ENCODE measurements at regions not wholly inside any gene's neighbourhood (a gene's known extent, or its start where the extent isn't known, plus 50 kb on each side); places are given as distances from the start of the nearest gene placed in this dataset.

DNA sequence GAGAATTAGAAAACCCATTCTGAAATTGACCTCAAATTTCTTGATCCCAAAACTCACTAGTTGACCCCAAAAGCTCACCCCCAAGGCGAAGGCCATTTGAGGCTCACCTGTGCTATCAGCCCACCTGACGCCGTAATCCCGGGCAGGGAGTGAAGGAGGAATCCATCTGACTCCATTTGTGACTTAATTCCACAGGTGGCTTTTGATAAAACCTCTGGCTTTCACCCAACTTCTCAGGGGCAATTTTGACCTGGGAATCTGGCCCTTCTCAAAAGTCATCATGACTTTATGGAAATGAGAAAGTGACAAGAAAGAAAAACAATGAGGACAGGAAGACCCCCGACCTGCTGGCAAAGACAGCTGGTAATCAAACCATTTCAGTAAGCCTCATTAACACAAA lies 86.9 kb upstream of the SALL3 start:
- DNase-seq (ENCODE audit: insufficient read length, low spot score) (no peak), FAIRE-seq (no peak)

DNA sequence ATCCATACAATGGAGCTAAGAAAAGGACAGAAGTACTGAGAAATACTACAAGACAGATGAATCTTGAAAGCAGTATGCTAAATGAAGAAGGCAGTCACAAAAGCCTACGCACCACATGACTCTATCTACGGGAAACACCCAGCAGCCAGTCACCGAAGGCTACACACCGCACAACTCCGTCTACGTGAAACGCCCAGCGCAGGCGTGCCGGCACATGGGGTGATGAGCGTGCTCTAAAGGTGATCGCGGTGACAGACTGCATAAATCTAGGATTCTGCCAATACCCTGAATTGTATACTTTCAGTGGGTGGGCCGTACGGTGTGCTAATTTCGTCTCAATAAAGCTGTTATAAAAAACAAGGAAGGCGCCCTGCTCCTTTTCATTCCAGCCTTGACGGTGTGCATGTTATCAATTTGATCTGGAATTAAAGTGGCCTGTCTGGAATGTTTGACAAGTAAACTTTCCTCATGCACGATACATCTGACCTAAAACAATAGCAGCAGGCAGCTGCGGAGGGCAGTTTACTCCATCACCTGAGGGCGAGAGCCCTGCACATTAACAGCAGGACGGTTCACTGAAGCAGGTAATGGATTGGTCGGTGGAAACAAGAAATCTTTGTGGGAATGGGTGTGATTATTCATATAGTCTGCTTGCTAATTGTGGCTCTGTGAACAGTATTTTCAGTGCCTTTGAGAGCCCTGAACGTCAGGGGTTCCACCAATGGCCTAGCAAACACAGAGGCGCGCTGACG lies 86.2 kb upstream of the SALL3 start:
- DNase-seq (ENCODE audit: insufficient read length, low spot score) (no peak), FAIRE-seq (no peak)

DNA sequence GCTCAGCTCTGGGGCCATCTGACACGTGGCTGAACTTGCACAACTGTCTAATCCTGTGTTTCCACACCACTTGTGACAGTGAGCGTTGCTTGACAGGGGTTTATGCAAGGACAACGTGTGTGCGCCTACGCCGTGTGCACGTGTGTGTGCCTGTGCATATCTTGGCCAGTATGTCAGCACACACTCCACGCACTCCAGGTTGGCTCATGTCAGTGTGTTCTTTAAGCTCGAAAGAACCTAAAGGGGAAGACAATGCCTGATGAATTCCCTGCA lies 85.6 kb upstream of the SALL3 start:
- DNase-seq (ENCODE audit: insufficient read length, low spot score) (no peak), FAIRE-seq (no peak)

DNA sequence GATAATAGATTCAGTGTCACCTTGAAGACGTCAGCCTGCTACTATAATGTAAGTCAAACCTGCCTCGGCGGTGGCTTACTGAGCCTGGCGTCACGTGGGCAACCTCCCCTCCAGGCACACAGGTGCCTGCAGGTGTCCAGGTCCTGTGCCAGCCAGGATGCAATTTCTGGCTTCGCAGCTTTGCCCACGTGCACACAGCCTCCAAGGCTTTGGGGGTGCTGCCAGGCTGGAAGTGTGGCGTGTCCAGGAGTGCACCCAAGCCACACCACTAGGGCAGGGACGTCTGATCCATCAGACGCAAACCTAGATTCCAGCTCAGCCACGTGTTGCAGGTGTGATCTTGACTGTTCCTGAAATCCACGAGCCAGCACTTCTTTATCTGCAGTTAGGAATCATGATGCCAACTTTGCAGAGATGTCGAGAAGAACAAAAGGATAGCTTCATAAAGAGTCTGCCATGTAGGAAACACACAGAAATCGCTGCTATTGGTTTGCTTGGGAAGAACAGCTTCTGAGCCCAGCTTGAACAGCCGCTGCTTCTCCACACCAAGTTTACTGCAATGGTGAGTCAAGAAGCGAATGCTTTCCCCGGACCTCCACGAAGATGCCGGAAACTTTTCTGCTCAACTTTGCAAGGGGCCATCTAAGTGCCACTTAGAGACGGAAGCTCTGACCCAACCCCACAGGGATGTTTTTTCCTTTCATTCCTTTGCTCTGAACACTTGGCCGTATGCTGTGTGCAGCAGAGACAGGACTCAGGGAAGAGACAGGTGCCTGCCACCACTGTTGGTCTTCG lies 84.2 kb upstream of the SALL3 start:
- no peak for DNase-seq (ENCODE audit: insufficient read length, low spot score)
- no peak for FAIRE-seq

DNA sequence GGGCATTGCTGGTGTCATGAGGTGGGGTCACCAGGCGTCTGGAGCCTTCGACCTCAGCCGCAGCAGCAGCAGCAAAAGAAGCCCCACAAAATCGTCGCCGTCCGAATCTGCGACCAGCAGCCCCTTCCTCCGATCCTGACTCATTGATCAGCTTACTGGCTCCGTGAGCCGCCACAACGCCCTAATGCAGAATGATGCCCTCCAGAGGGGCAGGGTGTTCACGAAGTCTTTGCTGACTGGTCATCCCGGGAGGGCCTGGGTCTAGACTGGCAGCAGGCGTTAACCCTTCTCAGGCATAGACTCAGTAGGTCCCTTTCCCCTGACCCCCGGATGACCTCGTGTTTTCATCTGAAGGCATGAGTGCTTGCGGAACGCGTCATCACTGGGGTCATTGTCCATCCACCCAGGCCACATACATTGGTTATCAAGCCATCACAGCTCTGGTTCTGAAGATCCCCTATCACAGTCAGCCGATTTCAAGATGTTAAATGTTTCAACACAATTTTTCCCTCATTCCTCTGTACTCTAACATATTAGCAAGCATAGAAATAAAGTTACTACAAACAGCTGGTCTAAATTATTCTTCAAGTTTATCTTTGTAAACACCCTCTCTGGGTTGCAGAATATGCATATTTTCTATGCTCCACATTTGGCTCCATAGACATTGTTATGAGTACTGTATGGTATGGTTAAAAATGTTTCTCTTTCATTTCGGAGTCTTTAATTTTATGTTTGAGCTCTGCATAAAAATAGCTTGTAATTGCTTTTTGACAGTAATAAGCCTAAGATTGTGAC lies 83.3 kb upstream of the SALL3 start:
- FAIRE-seq (no peak), DNase-seq (ENCODE audit: insufficient read length, low spot score) (no peak)

DNA sequence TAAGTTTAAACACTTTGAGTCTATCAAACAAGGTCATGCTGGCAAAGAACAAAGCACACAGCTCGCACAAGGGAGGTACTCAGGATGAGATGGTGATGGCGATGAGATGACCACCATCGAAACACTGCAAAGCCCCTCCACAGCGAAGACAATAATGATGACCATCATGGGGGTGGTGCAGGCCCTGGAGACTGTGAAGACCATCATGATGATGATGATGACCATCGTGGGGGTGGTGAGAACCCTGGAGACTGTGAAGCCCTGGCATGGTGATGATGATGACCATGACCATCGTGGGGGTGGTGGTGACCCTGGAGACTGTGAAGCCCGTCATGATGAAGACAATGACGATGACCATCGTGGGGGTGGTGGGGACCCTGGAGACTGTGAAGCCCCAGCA lies 81.6 kb upstream of the SALL3 start:
- FAIRE-seq = no peak

DNA sequence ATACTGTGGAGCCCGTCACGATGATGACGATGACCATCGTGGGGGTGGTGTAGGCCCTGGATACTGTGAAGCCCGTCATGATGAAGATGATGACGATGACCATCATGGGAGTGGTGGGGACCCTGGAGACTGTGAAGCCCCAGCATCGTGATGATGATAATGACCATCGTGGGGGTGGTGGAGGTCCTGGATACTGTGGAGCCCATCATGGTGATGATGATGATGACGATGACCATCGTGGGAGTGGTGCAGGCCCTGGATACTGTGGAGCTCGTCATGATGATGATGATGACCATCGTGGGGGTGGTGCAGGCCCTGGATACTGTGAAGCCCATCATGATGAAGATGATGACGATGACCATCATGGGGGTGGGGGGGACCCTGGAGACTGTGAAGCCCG lies 81.0 kb upstream of the SALL3 start:
- FAIRE-seq = no peak
- no peak for DNase-seq (ENCODE audit: insufficient read length, low spot score)

More for the DNA sequence above, 81.6 kb upstream of the SALL3 start:
- DNase-seq (ENCODE audit: insufficient read length, low spot score) = no peak

DNA sequence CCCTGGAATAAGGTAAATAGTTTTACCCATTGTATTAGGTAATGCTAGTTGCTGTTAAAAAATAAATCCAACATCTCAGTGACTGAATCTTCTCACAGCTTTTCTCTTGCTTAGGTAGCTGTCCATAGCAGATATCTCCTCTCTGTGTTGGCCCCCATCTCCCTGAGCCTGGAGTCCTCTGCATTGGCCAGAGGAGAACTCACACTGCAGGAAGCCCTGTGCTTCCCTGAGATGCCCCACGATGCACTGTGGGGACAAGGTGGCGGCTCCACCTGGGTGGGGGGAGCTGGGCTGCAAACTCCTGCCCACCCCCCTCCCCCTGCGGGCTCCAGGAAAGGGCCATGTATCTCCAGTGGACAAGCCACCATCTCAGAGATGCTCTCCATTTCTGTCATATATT lies 80.4 kb upstream of the SALL3 start:
- DNase-seq (ENCODE audit: insufficient read length, low spot score) (no peak), FAIRE-seq (no peak)

DNA sequence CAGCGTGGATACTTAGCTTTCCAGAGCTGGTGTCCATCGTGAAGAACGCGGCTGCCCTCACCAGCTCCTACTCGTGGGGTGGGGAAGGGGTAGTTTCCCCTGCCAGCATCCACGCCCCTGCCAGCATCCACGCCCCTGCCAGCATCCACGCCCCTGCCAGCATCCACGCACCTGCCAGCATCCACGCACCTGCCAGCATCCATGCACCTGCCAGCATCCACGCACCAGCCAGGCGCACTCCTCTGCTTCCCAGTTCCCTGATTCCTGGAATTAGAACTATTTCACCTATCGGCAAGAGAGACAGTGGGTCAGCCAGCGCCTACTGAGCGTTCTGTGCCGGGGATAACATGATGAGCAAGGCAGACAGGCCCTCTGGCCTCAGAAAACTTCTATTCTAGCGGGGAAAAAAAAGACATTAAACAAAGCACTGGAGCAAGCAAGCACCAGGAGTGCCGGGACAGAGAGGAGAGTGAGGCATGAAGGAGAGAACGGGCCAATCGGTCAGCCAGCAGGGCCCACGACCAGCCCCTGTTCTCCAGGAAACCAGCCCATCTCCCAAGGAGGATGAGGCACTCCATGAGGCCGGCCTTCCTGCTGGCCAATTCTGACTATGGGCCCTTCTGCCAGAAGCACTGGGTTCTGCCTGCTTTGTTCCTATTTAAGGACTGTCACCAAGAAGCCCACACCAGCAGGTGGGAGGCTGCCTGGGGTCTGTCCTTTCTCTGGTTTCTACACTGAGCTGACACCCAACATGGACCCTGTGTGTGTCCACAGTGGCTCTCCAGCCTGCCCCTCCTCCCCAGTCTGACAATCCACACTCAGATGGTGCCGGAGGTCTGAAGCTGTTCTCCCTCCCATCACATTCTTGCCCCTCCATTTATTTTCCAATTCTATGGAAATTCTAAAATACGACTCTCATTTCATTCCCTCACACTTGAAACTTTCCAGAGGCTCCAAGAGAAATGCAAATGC lies 78.4 kb upstream of the SALL3 start:
- DNase-seq (ENCODE audit: insufficient read length, low spot score) = no peak
- no peak for FAIRE-seq

DNA sequence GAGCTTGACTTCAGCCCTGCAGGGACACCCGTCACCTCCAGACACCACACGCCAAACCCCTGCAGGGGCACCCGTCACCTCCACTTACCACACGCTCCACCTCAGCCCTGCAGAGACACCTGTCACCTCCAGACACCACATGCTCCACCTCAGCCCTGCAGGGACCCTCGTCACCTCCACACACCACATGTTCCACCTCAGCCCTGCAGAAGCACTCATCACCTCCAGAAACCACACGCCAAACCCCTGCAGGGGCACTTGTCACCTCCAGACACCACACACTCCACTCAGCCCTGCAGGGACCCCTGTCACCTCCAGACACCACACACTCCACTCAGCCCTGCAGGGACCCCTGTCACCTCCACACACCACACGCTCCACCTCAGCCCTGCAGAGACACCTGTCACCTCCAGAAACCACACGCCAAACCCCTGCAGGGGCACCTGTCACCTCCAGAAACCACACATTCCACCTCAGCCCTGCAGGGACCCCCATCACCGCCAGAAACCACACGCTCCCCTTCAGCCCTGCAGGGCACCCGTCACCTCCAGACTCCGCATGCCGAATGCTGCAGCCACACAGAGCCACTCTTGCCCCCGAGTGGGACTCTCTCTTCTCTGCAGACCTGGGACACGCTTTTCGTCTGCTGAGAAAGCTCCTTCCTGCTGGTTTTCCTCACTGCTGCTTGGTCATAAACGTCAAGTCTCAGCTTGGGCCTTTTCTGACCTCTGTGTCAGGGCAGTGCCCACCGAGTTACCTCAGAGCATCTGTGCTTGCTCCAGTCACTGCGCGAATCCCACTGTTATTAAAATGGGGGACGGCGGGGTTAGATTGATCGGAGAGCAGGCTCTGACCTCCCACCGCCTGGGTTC lies 77.5 kb upstream of the SALL3 start:
- FAIRE-seq (no peak), DNase-seq (ENCODE audit: insufficient read length, low spot score) (no peak)

DNA sequence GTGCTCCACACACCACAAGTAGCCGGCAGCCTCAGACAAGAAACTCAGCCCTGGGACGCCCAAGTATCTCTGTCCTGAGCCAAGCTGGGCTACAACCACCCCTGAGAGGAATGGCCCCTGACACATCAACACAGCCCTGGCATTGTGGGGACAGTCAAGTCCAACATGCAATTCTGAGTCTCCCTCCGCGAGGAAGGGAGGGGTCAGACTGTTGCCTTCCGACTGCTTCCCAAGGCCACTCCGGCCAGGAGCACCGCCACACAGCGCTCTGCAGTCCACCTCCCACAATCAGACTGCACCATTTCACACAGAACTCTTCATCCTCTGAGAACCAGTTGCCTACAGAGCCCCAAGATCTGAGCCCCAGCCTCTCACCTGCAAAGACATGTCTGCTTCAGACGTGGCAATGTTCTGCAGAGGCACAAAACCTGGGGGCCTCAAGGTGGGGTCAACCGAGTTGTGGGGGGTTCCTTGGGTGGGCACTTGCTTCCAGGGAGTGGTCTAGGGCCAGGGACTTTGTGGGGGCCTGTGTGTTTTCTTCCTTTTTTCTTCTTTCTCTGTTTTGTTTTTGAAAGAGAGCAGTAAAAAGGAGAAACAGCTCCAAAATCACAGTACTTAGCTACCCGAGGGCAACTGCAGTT lies 76.7 kb upstream of the SALL3 start:
- FAIRE-seq (no peak), DNase-seq (ENCODE audit: insufficient read length, low spot score) (no peak)

DNA sequence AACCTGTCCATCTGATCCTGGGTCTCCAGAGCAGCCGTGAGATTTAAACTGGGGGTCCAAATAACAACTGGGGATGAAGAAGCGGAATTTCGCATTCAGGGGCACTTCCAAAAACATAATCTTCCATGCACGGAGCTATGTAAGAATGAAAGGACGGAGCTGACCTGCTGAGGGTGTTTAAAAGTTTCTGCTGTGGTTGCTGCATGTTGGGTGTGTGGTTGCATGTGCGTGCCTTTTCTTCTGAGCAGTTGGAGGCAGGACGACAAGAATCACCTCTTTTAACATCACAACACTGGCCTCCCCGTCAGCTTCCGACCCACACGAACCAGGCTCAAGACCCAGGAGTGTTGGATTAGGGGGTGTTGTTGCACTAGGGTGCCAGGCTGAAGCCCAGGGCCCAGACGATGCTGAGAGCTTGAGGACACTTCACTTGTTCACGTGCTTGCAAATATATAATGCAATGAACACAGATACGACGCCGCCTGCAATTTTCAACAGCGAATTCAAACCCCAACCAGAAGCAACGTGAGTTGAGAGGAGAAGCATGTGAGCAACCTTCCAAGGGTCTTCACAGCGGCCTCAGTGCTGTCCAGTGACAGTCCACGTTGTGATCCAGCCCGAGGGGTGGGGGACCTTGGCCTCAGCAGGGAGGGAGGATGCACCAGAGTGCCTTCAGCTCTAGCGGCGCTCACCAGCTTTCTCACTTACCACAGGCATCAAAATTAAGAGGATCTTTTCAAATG lies 76.0 kb upstream of the SALL3 start:
- no peak for FAIRE-seq
- DNase-seq (ENCODE audit: insufficient read length, low spot score) = no peak

DNA sequence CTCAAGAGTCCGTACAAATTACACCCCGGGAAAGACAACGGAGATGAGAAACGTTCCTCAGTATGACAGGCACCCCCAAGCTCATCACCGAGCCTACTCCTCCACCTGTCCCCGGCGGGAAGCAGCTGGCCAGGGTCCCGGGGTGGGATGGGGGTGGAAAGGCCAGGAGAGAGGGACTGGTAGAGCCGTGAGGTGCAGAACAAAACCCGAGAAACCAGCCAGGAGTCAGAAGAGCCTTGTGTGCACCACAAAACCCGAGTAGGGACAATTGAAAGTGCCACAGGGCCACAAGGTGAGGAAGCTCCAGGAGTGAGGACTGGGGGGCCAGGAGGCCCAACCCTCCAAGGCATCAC lies 75.5 kb upstream of the SALL3 start:
- FAIRE-seq = no peak

DNA sequence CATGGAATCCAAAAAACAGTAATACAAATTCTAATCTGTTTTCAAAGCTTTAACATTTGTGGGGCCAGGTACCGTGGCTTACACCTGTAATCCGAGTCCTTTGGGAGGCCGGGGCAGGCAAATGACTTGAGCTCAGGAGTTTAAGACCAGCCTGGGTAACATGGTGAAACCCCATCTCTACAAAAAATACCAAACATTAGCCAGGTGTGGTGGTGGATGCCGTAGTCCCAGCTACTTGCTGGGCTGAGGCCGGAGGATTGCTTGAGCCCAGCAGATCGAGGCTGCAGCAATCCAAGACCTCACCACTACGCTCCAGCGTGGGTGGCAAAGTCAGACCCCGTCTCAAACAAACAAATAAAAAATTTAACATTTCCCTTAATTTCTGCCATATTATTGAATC lies 74.3 kb upstream of the SALL3 start:
- FAIRE-seq = no peak
- DNase-seq (ENCODE audit: insufficient read length, low spot score) = no peak

More for the DNA sequence above, 75.5 kb upstream of the SALL3 start:
- no peak for DNase-seq (ENCODE audit: insufficient read length, low spot score)

DNA sequence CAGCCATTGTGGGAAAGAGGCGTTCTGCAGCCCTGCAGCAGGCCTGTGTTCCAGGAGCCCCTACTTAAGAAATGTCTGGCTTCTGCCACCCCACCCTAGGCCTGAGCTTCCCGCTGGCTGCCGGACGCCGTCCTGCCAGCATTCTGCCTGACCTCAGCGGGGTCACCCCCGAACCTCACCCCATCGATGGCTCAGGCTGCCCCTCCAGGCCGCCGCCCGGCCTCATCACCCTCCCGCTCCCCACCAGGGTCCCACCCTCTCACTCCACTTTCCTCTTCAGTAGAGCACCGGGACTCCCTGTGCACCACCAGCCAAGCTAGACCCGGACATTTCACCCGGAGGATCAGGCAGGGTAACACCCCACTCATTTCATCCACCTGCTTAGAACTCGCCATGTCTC lies 73.6 kb upstream of the SALL3 start:
- DNase-seq (ENCODE audit: insufficient read length, low spot score) (no peak), FAIRE-seq (no peak)

DNA sequence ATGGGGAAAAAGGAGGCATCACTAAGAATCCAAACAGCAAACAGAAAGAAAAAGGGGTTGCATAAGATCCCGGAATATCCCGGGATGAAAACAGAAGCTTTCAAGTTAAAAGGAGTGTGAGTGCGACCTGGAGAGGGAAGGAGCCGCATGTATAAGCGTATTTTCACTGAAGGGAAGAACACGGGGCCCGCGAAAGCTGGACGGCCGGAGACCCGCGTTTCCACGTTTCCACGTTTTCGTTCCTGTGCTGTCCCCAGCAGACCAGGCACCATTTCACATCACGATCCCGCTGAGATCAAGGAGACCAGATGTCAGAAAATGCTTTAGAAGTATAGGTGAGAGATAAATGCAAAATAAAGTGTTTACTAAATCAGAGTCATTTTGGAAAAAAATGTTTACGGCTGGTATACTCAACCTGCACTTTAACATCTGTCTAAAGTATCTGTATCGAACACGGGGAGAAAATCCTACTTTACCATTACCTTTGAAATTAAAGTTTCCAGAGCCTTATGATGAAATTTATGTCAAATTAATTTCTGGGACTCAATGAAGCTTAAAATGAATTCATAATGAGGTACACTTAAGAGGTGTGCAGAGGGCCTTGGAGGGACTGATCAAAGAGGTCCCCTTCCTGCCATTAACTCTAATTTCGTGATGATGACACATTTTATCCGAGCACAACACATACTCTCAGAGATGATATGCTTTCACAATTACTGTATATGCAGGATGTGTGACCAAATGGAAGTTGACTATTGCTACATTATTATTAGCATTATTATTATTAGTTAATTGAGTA lies 71.0 kb upstream of the SALL3 start:
- FAIRE-seq = no peak
- DNase-seq (ENCODE audit: insufficient read length, low spot score) = no peak

DNA sequence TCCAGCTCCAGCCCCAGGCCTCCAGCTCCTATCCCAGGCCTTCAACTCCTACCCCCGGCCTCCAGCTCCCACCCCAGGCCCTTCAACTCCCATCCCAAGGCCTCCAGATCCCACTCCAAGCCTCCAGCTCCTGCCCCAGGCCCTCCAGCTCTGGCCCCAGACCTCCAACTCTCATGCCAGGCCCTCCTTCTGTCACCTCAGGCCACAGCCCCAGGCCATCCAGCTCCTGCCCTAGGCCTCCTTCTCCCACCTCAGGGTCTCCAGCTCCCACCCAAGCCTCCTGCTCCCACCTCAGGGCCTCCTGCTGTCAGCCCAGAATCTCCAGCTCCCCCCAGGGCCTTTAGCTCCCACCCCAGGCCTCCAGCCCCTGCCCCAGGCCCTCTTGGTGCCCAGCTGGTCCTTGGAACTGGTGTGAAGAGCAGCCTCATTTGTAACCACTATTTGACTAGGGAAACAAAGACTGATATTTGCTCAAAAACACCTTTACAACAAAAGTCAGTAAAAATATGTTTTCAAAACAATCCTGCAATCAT lies 67.8 kb upstream of the SALL3 start:
- FAIRE-seq (no peak), DNase-seq (ENCODE audit: insufficient read length, low spot score) (no peak)

DNA sequence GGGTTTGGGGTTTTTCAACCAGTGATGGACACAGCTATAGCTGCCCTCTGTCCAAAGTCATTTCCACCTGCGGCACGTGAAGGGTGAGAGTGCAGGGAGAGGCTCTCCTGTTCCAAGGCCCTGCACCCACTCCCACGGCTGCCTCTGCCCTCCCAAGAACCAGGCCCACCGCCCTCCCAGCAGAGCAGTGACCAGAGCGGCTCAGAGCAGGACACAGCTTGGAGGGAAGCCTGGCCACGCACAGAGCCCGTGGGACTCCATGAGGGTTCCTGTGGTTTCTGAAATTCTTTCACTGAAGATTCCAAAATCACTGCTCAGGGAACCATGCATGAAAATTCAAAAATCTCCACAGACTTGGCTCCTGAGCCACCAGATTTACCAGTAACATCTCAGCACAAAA lies 67.3 kb upstream of the SALL3 start:
- DNase-seq (ENCODE audit: insufficient read length, low spot score) (no peak), FAIRE-seq (no peak)
